HL-60 (cell line): ENCODE measurements at regions not wholly inside any gene's neighbourhood (a gene's known extent, or its start where the extent isn't known, plus 50 kb on each side); places are given as distances from the start of the nearest gene placed in this dataset.

ENCODE experiments used
- DNase-seq, 2 experiments: peaks; one replicate each; pipeline ENCODE4 v3.0.0-alpha.2; 2010 to 2020; ENCODE audit warnings: low read depth in 1 of 2, low spot score in 1 of 2
- H3K27ac ChIP-seq: fragments of 250-450 bp; sonication (Bioruptor Pico); replicated peaks from 2 replicates; pipeline ENCODE4 v1.5.1; 2020; ENCODE audit warnings: mild to moderate bottlenecking, moderate library complexity
- H3K27me3 ChIP-seq: fragments of 250-450 bp; sonication (Bioruptor Pico); 2 replicates; pipeline ENCODE4 v1.5.1; 2021; ENCODE audit warnings: mild to moderate bottlenecking, moderate library complexity; ENCODE audit not compliant: insufficient read depth, poor library complexity, severe bottlenecking
- H3K4me3 ChIP-seq: replicated peaks from 2 replicates; pipeline ENCODE4 v1.5.1; 2011; ENCODE audit warnings: mild to moderate bottlenecking, control low read depth, low read length; ENCODE audit not compliant: insufficient read depth
- CTCF ChIP-seq: IDR thresholded peaks from one replicate; pipeline ENCODE4 v1.5.1; 2011; ENCODE audit warnings: low read length, control low read depth, inconsistent platforms; ENCODE audit not compliant: insufficient read depth
- GABPA ChIP-seq: IDR thresholded peaks from 2 replicates; pipeline ENCODE4 v1.6.1; 2012; ENCODE audit warnings: low read depth
- POLR2AphosphoS5 ChIP-seq: IDR thresholded peaks from 2 replicates; pipeline ENCODE4 v1.6.1; 2012; ENCODE audit warnings: low read depth
- SPI1 ChIP-seq: IDR thresholded peaks from 2 replicates; pipeline ENCODE4 v1.6.1; 2012; ENCODE audit warnings: low read depth, mild to moderate bottlenecking, borderline replicate concordance
- TF ChIP-seq, protein P1 (sequence below): IDR thresholded peaks from 2 replicates; pipeline ENCODE4 v1.6.1; 2012; ENCODE audit warnings: low read depth; ENCODE audit not compliant: insufficient replicate concordance

DNA sequence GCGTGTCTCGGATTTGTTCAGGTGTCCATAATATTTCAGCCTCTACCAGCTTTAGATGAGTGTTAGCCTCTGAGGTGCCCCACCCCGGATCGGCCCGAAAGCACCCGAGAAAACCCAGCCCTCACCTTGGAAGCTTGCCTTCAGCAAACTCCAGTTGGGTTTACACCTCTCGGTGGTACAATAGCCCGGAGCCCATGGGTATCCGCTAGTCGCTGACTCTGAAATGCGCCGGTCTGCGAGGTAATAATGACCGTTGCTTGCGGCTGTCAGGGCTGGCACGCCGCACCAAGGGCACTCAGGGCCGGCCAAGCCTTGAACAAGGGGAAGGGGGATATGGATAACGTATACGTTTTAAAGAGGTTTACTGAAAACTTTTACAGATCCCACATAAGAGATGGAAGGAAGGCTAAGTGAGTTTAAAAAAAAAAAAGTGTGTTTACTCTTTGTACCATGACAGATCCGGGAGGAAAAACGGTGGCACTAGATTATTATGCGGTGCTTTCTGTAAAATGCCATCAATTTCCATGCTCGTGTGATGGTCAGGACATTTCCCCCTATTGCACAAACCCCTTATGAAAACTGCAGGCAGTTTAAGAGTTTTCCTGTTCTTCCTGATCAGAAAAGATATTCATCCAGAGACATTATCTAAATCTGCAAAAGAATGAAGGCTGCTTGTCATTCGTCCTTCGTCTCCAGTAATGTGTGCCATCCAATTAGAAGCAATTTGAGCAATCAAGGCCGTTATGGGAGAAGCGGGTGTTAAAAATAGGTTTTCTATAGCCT is 124.2 kb downstream of the TMEM161B start:
- H3K27ac ChIP-seq: no peak overlapping the region
- no peak for DNase-seq
- H3K27me3 ChIP-seq: peaks cover 3% of the 10 kb centered on the region
- H3K4me3 ChIP-seq: no peak overlapping the region
- no peak for TF ChIP-seq POLR2AphosphoS5
- no peak for TF ChIP-seq CTCF
- TF ChIP-seq, protein P1, sequence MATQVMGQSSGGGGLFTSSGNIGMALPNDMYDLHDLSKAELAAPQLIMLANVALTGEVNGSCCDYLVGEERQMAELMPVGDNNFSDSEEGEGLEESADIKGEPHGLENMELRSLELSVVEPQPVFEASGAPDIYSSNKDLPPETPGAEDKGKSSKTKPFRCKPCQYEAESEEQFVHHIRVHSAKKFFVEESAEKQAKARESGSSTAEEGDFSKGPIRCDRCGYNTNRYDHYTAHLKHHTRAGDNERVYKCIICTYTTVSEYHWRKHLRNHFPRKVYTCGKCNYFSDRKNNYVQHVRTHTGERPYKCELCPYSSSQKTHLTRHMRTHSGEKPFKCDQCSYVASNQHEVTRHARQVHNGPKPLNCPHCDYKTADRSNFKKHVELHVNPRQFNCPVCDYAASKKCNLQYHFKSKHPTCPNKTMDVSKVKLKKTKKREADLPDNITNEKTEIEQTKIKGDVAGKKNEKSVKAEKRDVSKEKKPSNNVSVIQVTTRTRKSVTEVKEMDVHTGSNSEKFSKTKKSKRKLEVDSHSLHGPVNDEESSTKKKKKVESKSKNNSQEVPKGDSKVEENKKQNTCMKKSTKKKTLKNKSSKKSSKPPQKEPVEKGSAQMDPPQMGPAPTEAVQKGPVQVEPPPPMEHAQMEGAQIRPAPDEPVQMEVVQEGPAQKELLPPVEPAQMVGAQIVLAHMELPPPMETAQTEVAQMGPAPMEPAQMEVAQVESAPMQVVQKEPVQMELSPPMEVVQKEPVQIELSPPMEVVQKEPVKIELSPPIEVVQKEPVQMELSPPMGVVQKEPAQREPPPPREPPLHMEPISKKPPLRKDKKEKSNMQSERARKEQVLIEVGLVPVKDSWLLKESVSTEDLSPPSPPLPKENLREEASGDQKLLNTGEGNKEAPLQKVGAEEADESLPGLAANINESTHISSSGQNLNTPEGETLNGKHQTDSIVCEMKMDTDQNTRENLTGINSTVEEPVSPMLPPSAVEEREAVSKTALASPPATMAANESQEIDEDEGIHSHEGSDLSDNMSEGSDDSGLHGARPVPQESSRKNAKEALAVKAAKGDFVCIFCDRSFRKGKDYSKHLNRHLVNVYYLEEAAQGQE: no peak
- TF ChIP-seq GABPA: no peak
- TF ChIP-seq SPI1: no peak

- no peak for DNase-seq
- Histone ChIP-seq H3K27me3 (peaks cover 3% of the 10 kb centered on the region), H3K27ac (no peak overlapping the region), H3K4me3 (no peak overlapping the region)
- TF ChIP-seq GABPA (no peak), CTCF (no peak), SPI1 (no peak)
- TF ChIP-seq, protein P1: no peak
Observed at GRCh38 chr5:88143693-88144218, 124.9 kb downstream of the TMEM161B start.

GRCh38 chr5:88142886-88143692 is 125.6 kb downstream of the TMEM161B start:
- H3K27me3 ChIP-seq: peaks cover 3% of the 10 kb centered on the region
- H3K4me3 ChIP-seq: no peak overlapping the region
- no peak for DNase-seq
- H3K27ac ChIP-seq: no peak overlapping the region
- no peak for TF ChIP-seq SPI1
- TF ChIP-seq CTCF: no peak
- TF ChIP-seq, protein P1: no peak
- TF ChIP-seq POLR2AphosphoS5: no peak
- no peak for TF ChIP-seq GABPA
